HG03442 (cell line): ENCODE measurements at regions not wholly inside any gene's neighbourhood (a gene's known extent, or its start where the extent isn't known, plus 50 kb on each side); places are given as distances from the start of the nearest gene placed in this dataset.

Source experiments
- ATAC-seq: cut with Tn5 transposase; IDR thresholded peaks from one replicate; pipeline ENCODE4 v1.9.1; 2021; ENCODE audit warnings: mild to moderate bottlenecking, moderate library complexity; ENCODE audit not compliant: unreplicated experiment

GRCh38 chr4:96166806-96167205 lies 326.9 kb downstream of the PDHA2 start:
- ATAC-seq = no peak

GRCh38 chr4:96170198-96170597 lies 330.3 kb downstream of the PDHA2 start:
- ATAC-seq = no peak

DNA sequence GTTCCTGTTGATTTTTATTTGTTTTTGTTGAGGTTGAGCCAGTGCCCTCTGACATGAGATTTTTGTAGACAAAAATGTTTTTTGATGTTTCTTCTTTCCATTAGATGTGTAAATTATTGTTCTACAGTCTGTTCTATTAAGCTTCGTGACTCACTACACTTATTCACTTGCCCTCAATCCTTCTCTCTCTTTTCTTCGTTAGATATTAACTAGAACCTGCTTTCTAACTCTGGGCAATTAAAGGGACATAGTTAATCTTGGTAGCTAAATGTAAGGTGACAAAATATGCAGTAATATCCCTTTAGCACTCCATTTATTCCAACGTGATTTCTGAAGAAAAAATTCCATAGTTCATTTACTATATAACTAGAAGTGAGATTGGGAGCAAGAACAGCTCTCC lies 333.9 kb downstream of the PDHA2 start:
- ATAC-seq = no peak

GRCh38 chr4:96175871-96176270 lies 336.0 kb downstream of the PDHA2 start:
- ATAC-seq = no peak

- no peak for ATAC-seq
These were observed 343.7 kb downstream of the PDHA2 start for GRCh38 chr4:96183611-96184010.

DNA sequence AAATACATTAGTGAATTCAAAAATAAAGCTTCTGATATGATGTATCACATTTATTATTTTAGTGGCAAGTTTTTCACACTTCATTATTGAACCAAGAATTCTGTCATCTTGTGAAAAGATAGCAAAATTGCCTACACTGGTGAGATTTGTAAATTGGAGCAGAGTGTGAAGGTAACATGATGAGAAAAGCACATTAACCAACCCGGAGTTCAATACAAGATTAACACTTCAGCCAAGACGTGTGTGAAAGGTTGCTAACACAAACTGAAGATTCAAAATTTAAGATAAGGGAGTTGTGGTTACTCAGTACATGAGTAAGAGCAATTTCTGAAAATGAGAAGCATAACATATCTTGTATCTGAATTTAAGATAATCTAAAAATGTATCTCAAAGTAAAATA lies 346.7 kb downstream of the PDHA2 start:
- ATAC-seq = no peak

DNA sequence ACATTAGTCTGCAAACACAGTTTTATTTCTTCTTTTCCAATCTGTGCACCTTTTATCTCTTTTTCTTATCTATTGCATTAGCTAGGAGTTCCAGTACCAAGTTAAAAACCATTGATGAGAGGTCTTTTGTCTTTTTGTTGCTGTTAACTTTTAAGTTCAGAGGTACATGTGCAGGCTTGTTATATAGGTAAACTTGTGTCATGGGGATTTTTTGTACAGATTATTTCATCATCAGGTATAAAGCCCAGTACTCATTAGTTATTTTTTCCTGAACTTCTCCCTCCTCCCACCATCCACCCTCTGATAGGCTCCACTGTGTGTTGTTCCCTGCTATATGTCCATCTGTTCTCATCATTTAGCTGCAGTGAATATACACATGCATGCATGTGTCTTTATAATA lies 349.9 kb downstream of the PDHA2 start:
- no peak for ATAC-seq

- no peak for ATAC-seq
These were observed 353.2 kb downstream of the PDHA2 start for GRCh38 chr4:96193061-96193460.

- ATAC-seq = no peak
These were observed 355.1 kb downstream of the PDHA2 start for GRCh38 chr4:96194993-96195392.

- ATAC-seq = no peak
These were observed 365.4 kb downstream of the PDHA2 start for GRCh38 chr4:96205143-96205936.

GRCh38 chr4:96227515-96227914 lies 387.6 kb downstream of the PDHA2 start:
- ATAC-seq = no peak

DNA sequence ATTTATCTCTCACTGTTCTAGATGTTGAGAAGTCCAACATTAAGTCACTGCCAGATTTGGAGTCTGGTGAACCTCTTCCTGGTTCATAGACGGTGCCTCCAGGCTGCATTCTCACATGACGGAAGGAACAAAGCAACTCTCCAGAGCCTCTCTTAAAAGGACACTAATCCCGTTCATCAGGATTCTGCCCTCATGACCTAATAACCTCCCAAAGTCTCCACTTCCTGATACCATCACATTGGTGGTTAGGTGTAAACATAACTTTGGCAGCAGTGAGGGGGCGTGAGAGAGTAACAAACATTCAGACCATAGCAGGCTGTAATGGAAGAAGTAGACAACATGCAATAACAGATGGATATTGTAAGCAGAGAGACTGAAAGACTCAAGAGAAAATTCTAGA lies 388.6 kb downstream of the PDHA2 start:
- no peak for ATAC-seq

GRCh38 chr4:96240041-96240440 lies 400.1 kb downstream of the PDHA2 start:
- no peak for ATAC-seq

DNA sequence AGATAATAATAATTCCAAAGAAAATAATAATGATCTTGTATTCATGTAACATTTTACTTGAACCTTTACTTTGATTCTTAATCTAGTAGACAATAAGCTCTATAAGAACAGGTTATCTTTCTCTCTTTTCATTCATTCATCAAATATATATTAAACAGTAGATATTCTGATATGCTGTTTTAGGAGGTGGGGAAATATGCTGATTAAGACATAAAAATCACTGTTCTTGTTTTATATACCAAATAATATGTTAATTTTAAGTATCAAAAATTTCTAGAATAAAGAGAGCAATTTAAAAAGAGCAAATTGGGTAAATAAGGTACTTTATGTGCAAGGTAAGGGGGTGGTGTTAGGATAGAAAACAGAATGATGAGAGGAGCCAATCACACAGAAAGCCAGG lies 401.9 kb downstream of the PDHA2 start:
- no peak for ATAC-seq

DNA sequence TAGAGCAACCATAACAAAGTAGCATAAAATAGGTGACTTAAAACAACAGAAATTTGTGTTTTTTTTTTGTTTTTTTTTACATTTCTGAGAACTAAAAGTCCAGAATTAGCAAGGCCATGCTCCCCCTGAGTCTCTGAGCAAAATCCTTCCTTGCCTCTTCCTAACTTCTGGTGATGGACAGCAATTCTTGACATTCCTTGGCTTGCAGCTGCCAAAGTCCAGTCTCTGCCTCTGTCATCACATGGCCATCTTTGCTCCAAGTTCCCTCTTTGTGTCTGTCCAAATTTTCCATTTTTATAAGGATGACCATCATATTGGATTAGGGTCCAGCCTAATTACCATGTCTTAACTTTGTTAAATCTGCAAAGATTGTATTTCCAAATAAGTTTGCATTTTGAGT lies 407.2 kb downstream of the PDHA2 start:
- ATAC-seq = no peak

DNA sequence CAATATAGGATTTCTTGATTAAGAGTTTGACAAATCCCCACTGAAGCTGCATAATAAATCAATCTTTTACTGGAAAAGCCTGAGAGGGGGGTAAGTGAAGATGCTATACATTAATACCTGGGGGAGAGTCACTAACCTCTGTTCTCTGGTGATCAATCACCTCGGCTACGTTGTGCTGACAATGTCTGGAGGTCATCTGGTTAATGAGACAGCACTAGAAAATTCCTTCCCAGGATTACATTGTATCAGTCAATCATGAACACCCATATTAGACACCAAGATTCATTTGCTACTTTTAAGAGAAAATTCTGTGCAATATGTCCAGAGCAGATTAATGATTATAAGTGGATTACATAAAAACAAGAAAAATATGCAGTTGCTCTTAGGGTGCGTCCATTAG lies 408.3 kb downstream of the PDHA2 start:
- ATAC-seq = no peak

- ATAC-seq = no peak
These were observed 420.3 kb downstream of the PDHA2 start for GRCh38 chr4:96260064-96260682.

DNA sequence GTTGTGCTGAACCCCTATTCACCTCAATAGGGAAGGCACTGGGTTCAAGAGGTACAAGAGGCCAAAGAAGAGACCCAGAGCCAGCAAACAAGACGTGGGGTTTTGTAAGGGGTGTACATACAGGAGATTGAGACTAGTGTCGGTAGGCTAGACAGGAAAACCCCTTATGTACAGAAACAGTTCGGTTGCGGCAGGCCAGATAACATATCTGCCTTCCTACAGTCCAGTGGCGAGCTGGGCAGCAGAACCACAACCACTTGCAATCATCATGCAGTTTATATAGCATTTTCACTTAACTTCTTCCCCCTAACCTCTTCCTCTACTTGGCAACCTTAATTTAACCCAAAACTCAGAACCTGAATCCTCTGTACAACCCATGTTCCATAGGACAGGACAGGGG lies 422.2 kb downstream of the PDHA2 start:
- no peak for ATAC-seq

- no peak for ATAC-seq
These were observed 423.4 kb downstream of the PDHA2 start for GRCh38 chr4:96263291-96263690.

DNA sequence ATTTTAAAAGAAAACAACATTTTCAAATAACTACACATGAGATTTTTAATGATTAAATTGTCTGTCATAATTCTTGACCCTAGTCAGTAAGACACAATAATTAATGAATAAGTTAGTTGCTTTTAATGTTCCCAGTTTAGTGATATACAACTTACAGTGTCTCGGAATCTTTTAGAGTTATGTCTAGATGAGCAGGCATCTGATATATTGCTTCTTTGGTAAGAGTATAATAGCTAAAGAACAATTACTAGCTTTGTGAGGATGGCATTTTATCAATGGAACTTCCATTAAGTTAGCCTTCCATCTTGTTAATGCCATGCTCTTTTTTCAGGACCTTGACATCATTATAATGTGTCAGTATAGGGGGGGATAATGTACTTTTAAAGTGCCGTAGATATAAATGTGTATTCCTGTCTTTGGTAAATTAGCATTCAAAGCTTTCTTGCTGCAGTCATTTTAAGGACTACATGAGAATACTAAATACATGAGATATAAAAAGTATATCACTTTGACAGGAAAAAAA lies 425.1 kb downstream of the PDHA2 start:
- no peak for ATAC-seq

DNA sequence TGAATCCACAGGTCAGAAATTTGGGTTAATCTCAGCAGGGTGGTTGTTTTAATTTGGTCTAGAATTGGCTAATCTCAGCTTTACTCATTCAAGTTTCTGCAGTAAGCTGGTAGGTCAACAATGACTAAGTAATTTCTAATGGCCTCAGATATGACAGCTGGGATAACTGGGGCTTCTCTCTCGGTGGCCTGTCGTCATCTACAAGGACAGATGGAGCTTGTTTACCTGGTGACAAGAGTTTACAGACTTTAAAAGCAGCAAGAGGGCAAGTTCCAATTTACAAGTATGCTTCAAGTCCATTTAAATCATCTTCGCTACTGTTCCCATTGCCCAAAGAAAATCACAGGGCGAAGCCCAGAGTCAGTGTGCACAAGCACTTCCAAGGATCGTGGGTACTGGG lies 453.9 kb downstream of the PDHA2 start:
- ATAC-seq = no peak

- ATAC-seq = no peak
These were observed 455.3 kb downstream of the PDHA2 start for GRCh38 chr4:96295143-96295741.
